HepG2 (cell line): ENCODE measurements at regions not wholly inside any gene's neighbourhood (a gene's known extent, or its start where the extent isn't known, plus 50 kb on each side); places are given as distances from the start of the nearest gene placed in this dataset.

ENCODE experiments used
- BCL6 ChIP-seq: IDR thresholded peaks from 2 replicates; pipeline ENCODE4 v1.6.1; 2016; ENCODE audit warnings: missing genetic modification reagents, missing compliant biosample characterization
- DNMT1 ChIP-seq: sonication (generic); formaldehyde crosslinking; IDR thresholded peaks from 2 replicates; pipeline ENCODE4 v1.5.1; 2020; ENCODE audit warnings: mild to moderate bottlenecking, missing genetic modification reagents
- ETV6 ChIP-seq: sonication (generic); formaldehyde crosslinking; conservative IDR thresholded peaks from 2 replicates; pipeline ENCODE4 v1.4.0; 2020; ENCODE audit warnings: missing genetic modification reagents
- HOXA3 ChIP-seq: sonication (generic); formaldehyde crosslinking; IDR thresholded peaks from 2 replicates; pipeline ENCODE4 v1.5.0; 2020; ENCODE audit warnings: missing genetic modification reagents
- IRX3 ChIP-seq: sonication (generic); formaldehyde crosslinking; IDR thresholded peaks from 2 replicates; pipeline ENCODE4 v1.8.1; 2023; ENCODE audit warnings: mild to moderate bottlenecking, low read depth, missing genetic modification reagents, borderline replicate concordance
- KLF6 ChIP-seq: IDR thresholded peaks from 2 replicates; pipeline ENCODE4 v1.8.0; 2016; ENCODE audit warnings: missing biosample characterization, missing genetic modification reagents
- RAD51 ChIP-seq: fragments of 450-650 bp; IDR thresholded peaks from 2 replicates; pipeline ENCODE4 v1.6.1; 2016; ENCODE audit warnings: borderline replicate concordance
- THYN1 ChIP-seq: sonication (generic); formaldehyde crosslinking; IDR thresholded peaks from 2 replicates; pipeline ENCODE4 v1.8.1; 2023; ENCODE audit warnings: low read depth, mild to moderate bottlenecking, moderate library complexity, missing genetic modification reagents, borderline replicate concordance
- XBP1 ChIP-seq: sonication (generic); formaldehyde crosslinking; IDR thresholded peaks from 2 replicates; pipeline ENCODE4 v1.5.0; 2020; ENCODE audit warnings: missing genetic modification reagents
- XRCC5 ChIP-seq: fragments of 200-400 bp; formaldehyde crosslinking; optimal IDR thresholded peaks from 2 replicates; pipeline ENCODE3; 2017; ENCODE audit warnings: mild to moderate bottlenecking, low read length
- ZFP62 ChIP-seq: sonication (generic); formaldehyde crosslinking; IDR thresholded peaks from 2 replicates; pipeline ENCODE4 v1.4.0; 2020; ENCODE audit warnings: missing genetic modification reagents
- ZFY ChIP-seq: sonication (generic); formaldehyde crosslinking; IDR thresholded peaks from 2 replicates; pipeline ENCODE4 v1.4.0; 2020; ENCODE audit warnings: missing genetic modification reagents
- ZNF234 ChIP-seq: sonication (generic); formaldehyde crosslinking; conservative IDR thresholded peaks from 2 replicates; pipeline ENCODE4 v1.5.1; 2020; ENCODE audit warnings: mild to moderate bottlenecking, missing genetic modification reagents
- ZNF251 ChIP-seq: sonication (generic); formaldehyde crosslinking; IDR thresholded peaks from 2 replicates; pipeline ENCODE4 v1.9.0; 2021; ENCODE audit warnings: mild to moderate bottlenecking, missing genetic modification reagents
- ZNF33B ChIP-seq: sonication (generic); formaldehyde crosslinking; IDR thresholded peaks from 2 replicates; pipeline ENCODE4 v1.5.1; 2020; ENCODE audit warnings: mild to moderate bottlenecking, missing genetic modification reagents
- ZNF460 ChIP-seq: sonication (generic); formaldehyde crosslinking; IDR thresholded peaks from 2 replicates; pipeline ENCODE4 v1.5.1; 2020; ENCODE audit warnings: missing genetic modification reagents, mild to moderate bottlenecking, borderline replicate concordance
- ZNF546 ChIP-seq: sonication (generic); formaldehyde crosslinking; conservative IDR thresholded peaks from 2 replicates; pipeline ENCODE4 v1.8.1; 2023; ENCODE audit warnings: mild to moderate bottlenecking, missing genetic modification reagents
- ZNF746 ChIP-seq: sonication (generic); formaldehyde crosslinking; IDR thresholded peaks from 2 replicates; pipeline ENCODE4 v1.8.0; 2022; ENCODE audit warnings: mild to moderate bottlenecking, missing genetic modification reagents
- ZNF782 ChIP-seq: sonication (generic); formaldehyde crosslinking; IDR thresholded peaks from 2 replicates; pipeline ENCODE4 v1.4.0; 2020; ENCODE audit warnings: missing genetic modification reagents, mild to moderate bottlenecking, borderline replicate concordance
- ZSCAN29 ChIP-seq: sonication (generic); formaldehyde crosslinking; conservative IDR thresholded peaks from 2 replicates; pipeline ENCODE4 v1.4.0; 2020; ENCODE audit warnings: mild to moderate bottlenecking, missing genetic modification reagents
- TF ChIP-seq, protein P1 (sequence below): sonication (generic); formaldehyde crosslinking; IDR thresholded peaks from 2 replicates; pipeline ENCODE4 v1.5.1; 2020; ENCODE audit warnings: missing genetic modification reagents, mild to moderate bottlenecking, borderline replicate concordance
- TF ChIP-seq, protein P2 (sequence below): sonication (generic); formaldehyde crosslinking; IDR thresholded peaks from 2 replicates; pipeline ENCODE4 v1.4.0; 2020; ENCODE audit warnings: missing genetic modification reagents, borderline replicate concordance
- TF ChIP-seq, protein P3 (sequence below): sonication (generic); formaldehyde crosslinking; IDR thresholded peaks from 2 replicates; pipeline ENCODE4 v1.5.0; 2020; ENCODE audit warnings: missing genetic modification reagents
- TF ChIP-seq, protein P4 (sequence below): sonication (generic); formaldehyde crosslinking; IDR thresholded peaks from 2 replicates; pipeline ENCODE4 v1.5.0; 2020; ENCODE audit warnings: missing genetic modification reagents, mild to moderate bottlenecking, borderline replicate concordance
- TF ChIP-seq, protein P5 (sequence below): sonication (generic); formaldehyde crosslinking; IDR thresholded peaks from 2 replicates; pipeline ENCODE4 v1.4.0; 2020; ENCODE audit warnings: missing genetic modification reagents, mild to moderate bottlenecking, borderline replicate concordance

DNA sequence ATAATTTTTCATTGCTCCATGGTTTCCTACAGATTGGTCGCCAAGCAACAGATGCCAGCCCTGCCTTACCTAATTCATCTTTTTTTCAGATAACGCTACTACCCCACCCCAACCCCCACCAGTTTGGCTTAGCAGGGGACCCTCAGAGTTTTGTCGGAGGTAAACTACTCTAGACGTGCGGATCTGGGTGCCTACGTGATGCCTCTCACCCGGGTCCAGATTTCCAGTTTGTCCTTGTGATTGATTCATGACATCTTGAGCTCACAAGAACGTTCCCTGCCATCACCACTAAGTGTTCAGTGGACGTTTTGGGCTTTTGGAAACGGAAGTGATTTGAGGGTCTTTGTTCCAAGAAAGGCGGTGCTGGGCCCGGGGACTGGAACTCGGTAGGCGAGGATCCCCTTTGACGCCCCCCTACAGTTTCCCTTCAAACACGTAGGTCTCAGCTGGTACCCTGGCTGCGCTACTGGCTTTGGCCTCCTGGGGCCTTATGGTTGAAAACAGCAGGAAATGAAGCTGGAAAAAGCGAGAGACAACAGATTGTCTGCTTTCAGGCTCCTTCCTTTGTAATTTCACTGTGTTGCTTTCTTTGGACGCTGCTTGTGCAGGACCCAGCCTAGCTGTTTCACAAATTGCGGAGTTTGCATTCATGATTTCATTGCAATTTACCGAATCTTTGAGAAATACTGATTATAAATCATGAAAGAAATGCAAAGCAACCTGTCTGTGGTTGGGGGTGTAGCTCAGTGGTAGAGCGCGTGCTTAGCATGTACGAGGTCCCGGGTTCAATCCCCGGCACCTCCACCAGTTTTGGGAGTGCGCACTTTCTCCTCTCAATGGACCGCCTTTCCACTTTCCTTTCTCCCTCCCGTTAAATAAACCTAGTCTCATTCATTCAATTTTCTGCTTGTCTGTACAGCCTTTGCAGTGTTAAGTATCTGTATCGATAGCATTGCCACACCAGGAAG is 81.0 kb downstream of the GPX5 start (continued):
- TF ChIP-seq ETV6 (CRISPR knock-in tag) = no peak
- TF ChIP-seq ZFP62 (CRISPR knock-in tag) = no peak
- no peak for TF ChIP-seq ZNF460
- TF ChIP-seq ZNF746 (CRISPR knock-in tag) = no peak; the same call in 1 of the 2 replicates
- no peak for TF ChIP-seq ZNF33B (CRISPR knock-in tag)
- TF ChIP-seq ZNF251 (CRISPR knock-in tag) = no peak
- TF ChIP-seq THYN1 (CRISPR knock-in tag) = no peak
- TF ChIP-seq, protein P1, sequence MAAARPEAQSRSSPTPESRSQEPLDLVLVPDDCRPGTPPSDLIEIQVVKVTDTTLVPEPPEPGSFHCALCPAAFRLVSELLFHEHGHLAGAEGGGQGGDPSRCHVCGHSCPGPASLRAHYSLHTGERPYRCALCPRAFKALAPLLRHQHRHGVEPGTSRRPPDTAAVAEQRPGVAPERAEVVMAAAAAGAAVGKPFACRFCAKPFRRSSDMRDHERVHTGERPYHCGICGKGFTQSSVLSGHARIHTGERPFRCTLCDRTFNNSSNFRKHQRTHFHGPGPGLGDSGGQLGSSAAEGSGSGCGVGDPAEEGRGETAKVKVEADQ (CRISPR knock-in tag) = no peak
- TF ChIP-seq, protein P2, sequence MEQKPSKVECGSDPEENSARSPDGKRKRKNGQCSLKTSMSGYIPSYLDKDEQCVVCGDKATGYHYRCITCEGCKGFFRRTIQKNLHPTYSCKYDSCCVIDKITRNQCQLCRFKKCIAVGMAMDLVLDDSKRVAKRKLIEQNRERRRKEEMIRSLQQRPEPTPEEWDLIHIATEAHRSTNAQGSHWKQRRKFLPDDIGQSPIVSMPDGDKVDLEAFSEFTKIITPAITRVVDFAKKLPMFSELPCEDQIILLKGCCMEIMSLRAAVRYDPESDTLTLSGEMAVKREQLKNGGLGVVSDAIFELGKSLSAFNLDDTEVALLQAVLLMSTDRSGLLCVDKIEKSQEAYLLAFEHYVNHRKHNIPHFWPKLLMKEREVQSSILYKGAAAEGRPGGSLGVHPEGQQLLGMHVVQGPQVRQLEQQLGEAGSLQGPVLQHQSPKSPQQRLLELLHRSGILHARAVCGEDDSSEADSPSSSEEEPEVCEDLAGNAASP = no peak
- TF ChIP-seq BCL6 (CRISPR knock-in tag) = no peak
- TF ChIP-seq, protein P3, sequence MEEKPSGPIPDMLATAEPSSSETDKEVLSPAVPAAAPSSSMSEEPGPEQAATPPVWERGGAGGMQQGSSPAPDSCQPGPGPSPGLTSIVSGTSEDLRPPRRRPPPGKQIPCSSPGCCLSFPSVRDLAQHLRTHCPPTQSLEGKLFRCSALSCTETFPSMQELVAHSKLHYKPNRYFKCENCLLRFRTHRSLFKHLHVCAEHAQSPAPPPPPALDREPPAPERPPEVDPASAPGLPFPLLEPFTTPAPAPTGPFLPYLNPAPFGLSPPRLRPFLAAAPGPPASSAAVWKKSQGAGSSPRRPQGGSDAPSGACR = 0 out of 2 replicates have a peak, but pooled peaks have one; percentile 41
- peak; percentile 25; the same call in 1 of the 2 replicates for TF ChIP-seq ZFY (CRISPR knock-in tag)
- no peak for TF ChIP-seq IRX3 (CRISPR knock-in tag)
- no peak for TF ChIP-seq ZNF546
- TF ChIP-seq RAD51 = no peak
- no peak for TF ChIP-seq DNMT1 (CRISPR knock-in tag)
- TF ChIP-seq, protein P4, sequence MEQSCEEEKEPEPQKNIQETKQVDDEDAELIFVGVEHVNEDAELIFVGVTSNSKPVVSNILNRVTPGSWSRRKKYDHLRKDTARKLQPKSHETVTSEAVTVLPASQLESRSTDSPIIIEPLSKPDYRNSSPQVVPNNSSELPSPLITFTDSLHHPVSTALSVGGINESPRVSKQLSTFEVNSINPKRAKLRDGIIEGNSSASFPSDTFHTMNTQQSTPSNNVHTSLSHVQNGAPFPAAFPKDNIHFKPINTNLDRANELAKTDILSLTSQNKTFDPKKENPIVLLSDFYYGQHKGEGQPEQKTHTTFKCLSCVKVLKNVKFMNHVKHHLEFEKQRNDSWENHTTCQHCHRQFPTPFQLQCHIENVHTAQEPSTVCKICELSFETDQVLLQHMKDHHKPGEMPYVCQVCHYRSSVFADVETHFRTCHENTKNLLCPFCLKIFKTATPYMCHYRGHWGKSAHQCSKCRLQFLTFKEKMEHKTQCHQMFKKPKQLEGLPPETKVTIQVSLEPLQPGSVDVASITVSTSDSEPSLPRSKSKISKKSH (CRISPR knock-in tag) = no peak
- TF ChIP-seq KLF6 (CRISPR knock-in tag) = no peak; the same call in 1 of the 2 replicates
- peak; percentile 31; the same call in 1 of the 2 replicates for TF ChIP-seq HOXA3 (CRISPR knock-in tag)
- peak; percentile 94 for TF ChIP-seq ZSCAN29 (CRISPR knock-in tag)
- TF ChIP-seq XBP1 (CRISPR knock-in tag) = no peak
- TF ChIP-seq ZNF234 (CRISPR knock-in tag) = no peak
- TF ChIP-seq XRCC5 = peak; percentile 63
- peak; percentile 77; the same call in 1 of the 2 replicates for TF ChIP-seq ZNF782 (CRISPR knock-in tag)
- TF ChIP-seq, protein P5, sequence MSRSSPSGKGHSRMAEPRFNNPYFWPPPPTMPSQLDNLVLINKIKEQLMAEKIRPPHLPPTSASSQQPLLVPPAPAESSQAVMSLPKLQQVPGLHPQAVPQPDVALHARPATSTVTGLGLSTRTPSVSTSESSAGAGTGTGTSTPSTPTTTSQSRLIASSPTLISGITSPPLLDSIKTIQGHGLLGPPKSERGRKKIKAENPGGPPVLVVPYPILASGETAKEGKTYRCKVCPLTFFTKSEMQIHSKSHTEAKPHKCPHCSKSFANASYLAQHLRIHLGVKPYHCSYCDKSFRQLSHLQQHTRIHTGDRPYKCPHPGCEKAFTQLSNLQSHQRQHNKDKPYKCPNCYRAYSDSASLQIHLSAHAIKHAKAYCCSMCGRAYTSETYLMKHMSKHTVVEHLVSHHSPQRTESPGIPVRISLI (CRISPR knock-in tag) = peak; percentile 70; the same call in 1 of the 2 replicates
